GM12875 (cell line): ENCODE measurements at regions not wholly inside any gene's neighbourhood (a gene's known extent, or its start where the extent isn't known, plus 50 kb on each side); places are given as distances from the start of the nearest gene placed in this dataset.

ENCODE experiments used
- H3K4me3 ChIP-seq: one replicate; pipeline ENCODE4 v1.5.1; 2011; ENCODE audit warnings: low read depth, low read length, control low read depth
- TF ChIP-seq, protein P1 (sequence below): IDR thresholded peaks from 2 replicates; pipeline ENCODE4 v1.5.1; 2011; ENCODE audit warnings: low read depth, mild to moderate bottlenecking, control low read depth, inconsistent platforms, low read length, moderate library complexity, borderline replicate concordance; ENCODE audit not compliant: insufficient read depth

DNA sequence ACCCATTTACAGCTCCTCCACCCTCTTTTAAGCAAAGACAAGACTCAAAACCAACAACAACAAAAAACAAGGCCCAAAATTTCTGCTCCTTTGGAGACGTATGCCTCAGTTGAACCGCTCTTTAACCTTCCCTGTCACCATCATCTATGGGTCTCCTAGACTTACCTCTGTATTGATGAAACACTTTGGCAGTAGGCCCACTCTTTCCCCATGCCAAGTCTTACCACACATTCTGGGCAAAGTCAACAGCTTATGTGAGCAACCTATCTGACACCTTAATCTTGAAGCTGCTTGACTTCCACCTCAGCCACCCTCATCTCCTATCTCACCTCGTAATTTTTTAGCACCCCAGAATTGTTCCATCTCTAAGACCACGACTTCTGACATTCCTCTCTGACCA, 99.7 kb upstream of the CXorf66 start:
- TF ChIP-seq, protein P1, sequence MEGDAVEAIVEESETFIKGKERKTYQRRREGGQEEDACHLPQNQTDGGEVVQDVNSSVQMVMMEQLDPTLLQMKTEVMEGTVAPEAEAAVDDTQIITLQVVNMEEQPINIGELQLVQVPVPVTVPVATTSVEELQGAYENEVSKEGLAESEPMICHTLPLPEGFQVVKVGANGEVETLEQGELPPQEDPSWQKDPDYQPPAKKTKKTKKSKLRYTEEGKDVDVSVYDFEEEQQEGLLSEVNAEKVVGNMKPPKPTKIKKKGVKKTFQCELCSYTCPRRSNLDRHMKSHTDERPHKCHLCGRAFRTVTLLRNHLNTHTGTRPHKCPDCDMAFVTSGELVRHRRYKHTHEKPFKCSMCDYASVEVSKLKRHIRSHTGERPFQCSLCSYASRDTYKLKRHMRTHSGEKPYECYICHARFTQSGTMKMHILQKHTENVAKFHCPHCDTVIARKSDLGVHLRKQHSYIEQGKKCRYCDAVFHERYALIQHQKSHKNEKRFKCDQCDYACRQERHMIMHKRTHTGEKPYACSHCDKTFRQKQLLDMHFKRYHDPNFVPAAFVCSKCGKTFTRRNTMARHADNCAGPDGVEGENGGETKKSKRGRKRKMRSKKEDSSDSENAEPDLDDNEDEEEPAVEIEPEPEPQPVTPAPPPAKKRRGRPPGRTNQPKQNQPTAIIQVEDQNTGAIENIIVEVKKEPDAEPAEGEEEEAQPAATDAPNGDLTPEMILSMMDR, result no peak
- no peak overlapping the region for H3K4me3 ChIP-seq

DNA sequence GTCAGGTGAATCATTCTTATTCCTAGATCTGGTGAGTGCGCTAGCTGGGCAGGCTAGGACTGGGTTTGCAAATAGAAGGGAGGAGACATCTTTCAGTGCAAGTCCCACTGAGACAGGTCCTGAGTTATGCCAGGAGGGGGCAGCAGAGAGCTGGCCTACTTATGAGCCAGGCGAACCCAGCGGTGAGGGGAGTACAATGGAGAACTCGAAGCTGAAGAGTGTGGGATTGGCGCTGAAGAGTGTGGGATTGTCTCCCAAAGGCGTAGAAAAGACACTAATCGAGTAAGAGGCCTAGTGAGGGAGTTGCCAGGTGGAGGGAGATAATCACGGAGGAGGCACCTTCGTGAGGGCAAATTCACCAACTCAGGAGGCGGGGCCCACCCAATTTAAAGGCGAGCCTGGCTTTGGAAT, 91.7 kb upstream of the CXorf66 start:
- no peak overlapping the region for H3K4me3 ChIP-seq
- TF ChIP-seq, protein P1, result peak; percentile 91

DNA sequence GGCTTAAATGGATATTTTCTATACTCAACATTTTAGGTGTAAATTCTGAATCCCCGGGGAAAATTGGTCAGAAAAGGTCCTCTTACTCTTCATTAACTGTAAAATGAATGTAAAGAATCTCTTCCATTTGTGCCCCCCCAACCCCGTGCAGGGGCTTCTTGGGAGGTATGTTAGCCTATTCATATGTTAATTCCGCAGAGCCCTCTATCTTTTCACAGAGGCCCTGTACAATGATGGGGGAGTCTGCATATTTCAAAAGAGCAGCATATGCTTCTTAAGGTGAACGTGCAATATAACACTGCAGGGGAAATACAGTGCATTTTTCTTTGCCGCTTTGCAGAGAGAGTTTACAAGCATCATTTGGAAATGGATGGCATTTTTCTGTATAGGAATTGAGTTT, 88.5 kb upstream of the CXorf66 start:
- no peak overlapping the region for H3K4me3 ChIP-seq
- TF ChIP-seq, protein P1, result no peak

DNA sequence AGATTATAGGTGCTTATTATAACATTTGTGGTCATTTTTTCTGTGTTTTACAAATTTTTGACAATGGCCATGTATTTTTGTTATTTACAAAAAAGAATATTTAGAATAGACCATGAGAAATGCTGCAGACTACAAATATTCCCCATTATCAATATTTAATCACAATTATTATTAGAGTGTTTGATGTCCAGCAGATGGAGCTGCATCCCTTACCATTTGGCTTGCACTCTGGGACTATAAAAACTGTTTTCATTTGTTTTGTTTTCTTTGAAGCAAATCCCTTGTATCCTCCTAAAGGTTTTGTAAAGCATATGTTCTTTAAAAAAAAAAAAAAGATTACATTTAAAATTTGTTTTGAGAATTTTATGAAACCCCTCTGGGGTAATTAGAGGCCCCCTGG, 85.6 kb upstream of the CXorf66 start:
- TF ChIP-seq, protein P1, result no peak
- H3K4me3 ChIP-seq, result no peak overlapping the region

DNA sequence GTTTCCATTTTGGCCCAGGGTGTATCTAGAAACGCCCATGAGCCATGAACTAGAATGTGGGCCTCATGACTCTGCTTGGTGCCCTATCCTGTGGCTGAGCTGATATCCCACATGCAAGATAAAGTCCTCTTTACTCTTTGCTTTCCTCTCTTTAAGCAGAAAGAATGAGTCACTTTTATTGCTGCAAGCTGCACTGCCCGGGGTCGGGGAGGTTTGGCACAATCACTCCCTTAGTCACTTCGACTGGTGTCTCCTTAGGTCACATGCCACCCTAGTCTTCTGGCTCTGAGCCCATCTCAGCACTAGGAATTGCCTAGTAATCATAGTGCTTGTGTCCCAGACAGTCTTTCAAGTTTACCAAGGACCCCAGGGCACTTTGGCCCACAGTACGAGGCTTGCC, 75.1 kb upstream of the CXorf66 start:
- no peak overlapping the region for H3K4me3 ChIP-seq
- TF ChIP-seq, protein P1, result no peak

DNA sequence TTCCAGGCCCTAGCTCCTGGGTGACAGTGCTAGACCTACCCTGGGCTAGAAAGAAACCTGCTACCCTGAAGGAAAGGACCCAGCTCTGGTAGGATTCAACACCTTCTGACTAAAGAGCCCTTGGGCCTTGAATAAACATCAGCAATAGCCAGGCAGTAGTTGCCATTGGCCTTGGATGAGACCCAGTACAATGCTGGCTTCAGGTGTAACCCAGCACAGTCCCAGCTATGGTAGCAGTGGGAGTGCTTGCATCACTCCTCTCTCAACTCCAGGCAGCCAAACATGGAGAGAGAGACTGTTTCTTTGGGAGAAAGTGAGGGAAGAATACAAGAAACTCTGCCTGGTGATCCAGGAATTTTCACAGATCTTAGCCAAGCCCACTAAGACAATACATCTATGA, 73.5 kb upstream of the CXorf66 start:
- TF ChIP-seq, protein P1, result no peak

GRCh38 chrX:140034916-140035315, 69.6 kb upstream of the CXorf66 start:
- TF ChIP-seq, protein P1, result no peak
- H3K4me3 ChIP-seq, result no peak overlapping the region

More for the DNA sequence above, 73.5 kb upstream of the CXorf66 start:
- no peak overlapping the region for H3K4me3 ChIP-seq
